Ovary (tissue), 3 donors: ENCODE measurements at regions not wholly inside any gene's neighbourhood (a gene's known extent, or its start where the extent isn't known, plus 50 kb on each side); places are given as distances from the start of the nearest gene placed in this dataset.

Experiments
- EP300 ChIP-seq: sonication (generic); formaldehyde crosslinking; IDR thresholded peaks from one replicate; pipeline ENCODE4 v1.6.1; 2017; ENCODE audit warnings: antibody characterized with exemption
- POLR2A ChIP-seq: fragments of 450-650 bp; IDR thresholded peaks from one replicate; pipeline ENCODE4 v1.6.1; 2017; ENCODE audit warnings: antibody characterized with exemption, mild to moderate bottlenecking, moderate library complexity
- TF ChIP-seq, protein P1 (sequence below), 3 donors: fragments of 450-650 bp in 2 of 3; fragments of 200-600 bp in 1 of 3; IDR thresholded peaks; one replicate each; pipeline versions ENCODE4 v1.5.1 to v1.8.0; 2016 to 2022; ENCODE audit warnings: antibody characterized with exemption in 3 of 3, mild to moderate bottlenecking in 1 of 3
- donor health status: DM: no; HTN: no; CAD: no.

DNA sequence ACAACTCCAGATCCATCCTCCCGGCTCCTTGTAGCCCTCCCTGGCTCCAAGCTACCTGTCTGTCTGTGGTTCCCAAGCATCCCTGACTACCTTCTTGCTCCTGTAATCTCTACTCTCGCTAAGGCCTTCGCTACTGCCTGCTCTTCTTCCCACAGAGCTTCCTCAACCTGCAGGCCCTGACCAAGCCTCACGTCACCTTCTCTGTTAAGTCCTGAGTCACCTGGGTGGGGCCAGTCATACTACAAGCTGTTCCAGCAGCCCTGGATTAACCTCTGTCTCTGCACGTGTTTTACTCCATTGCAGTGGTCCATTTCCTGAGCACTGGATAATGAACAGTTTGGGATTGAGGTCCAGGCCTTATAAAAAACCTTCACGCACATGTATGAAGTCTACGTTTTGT lies 770.7 kb downstream of the BCL11B start:
- TF ChIP-seq, protein P1, sequence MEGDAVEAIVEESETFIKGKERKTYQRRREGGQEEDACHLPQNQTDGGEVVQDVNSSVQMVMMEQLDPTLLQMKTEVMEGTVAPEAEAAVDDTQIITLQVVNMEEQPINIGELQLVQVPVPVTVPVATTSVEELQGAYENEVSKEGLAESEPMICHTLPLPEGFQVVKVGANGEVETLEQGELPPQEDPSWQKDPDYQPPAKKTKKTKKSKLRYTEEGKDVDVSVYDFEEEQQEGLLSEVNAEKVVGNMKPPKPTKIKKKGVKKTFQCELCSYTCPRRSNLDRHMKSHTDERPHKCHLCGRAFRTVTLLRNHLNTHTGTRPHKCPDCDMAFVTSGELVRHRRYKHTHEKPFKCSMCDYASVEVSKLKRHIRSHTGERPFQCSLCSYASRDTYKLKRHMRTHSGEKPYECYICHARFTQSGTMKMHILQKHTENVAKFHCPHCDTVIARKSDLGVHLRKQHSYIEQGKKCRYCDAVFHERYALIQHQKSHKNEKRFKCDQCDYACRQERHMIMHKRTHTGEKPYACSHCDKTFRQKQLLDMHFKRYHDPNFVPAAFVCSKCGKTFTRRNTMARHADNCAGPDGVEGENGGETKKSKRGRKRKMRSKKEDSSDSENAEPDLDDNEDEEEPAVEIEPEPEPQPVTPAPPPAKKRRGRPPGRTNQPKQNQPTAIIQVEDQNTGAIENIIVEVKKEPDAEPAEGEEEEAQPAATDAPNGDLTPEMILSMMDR (IDR thresholded peaks at IDR 0.05), result no peak
- no peak for TF ChIP-seq POLR2A
- TF ChIP-seq EP300, result no peak
